HG02885 (cell line): ENCODE measurements at regions not wholly inside any gene's neighbourhood (a gene's known extent, or its start where the extent isn't known, plus 50 kb on each side); places are given as distances from the start of the nearest gene placed in this dataset.

Source experiments
- ATAC-seq: cut with Tn5 transposase; IDR thresholded peaks from one replicate; pipeline ENCODE4 v1.9.1; 2021; ENCODE audit warnings: mild to moderate bottlenecking; ENCODE audit not compliant: unreplicated experiment, poor library complexity

DNA sequence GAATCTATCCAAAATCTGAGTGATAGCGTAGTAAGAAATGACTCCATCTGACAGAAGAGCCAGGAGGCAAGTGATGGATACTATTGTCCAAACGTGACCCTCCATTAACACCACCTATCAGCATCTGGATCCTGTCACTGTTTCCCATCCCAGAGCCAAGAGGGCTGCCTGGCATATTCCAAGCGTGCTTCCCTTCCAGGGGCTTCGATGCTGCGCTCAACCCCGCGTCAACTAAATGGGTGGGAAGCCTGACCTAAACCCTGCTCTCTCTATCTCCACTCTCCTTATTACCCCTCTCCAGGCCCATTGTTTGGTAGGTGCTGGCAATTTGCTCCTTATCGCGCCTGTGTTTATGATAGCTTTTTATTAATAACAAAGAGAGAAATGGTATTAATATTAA is 83.2 kb downstream of the NR2F2 start:
- no peak for ATAC-seq

DNA sequence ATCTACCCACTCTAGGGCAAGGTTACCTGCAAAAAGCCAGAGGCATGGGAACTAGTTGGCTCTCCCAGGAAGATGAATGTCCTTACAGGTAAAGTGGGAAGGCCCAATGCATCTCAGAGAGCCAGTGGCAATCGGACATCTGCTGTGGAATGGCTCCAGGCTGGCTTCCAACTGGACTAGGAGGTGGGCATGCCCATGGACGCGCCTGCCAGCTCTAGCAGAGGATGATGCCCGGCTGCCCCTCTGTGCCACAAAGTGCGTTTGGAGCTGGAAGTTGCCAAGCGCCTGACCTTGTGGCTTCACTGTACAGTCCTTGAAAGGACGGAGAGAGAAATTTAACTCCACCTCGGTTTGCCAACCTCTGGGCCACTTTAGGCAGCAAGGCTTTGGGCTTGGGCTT is 84.4 kb downstream of the NR2F2 start:
- ATAC-seq: no peak

DNA sequence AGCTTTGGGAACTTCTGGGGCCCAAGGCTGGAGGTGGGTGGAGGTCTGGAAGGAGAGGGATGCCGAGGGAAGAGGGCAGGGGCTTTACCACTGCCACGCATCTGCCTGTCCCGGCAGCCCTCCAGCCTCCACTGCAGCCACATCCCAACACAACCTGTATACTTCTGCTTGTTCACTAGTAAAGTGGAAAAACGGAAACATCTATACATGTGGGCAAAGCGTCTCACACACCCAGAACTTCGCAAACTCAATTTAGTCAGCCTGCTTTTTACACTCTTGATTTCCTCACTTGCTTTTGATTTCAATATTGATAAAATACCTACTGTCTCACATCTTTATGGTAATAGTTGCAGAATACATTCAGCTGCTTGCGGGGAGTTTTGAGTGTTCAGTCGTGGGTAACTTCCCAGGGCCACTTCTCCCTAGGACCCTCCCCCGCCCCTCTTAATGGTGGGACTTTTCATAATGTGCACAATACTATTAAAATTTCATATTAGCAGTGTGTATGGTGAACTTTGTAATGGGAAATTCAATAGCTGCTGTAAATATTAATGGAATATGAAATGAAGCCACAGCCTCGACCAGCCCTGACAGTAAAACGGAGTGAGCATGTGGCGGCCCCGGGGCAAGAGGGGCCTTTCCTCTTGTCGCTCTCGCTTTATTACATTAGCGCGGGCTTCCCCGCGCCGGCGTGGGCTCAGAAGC is 85.2 kb downstream of the NR2F2 start:
- no peak for ATAC-seq

DNA sequence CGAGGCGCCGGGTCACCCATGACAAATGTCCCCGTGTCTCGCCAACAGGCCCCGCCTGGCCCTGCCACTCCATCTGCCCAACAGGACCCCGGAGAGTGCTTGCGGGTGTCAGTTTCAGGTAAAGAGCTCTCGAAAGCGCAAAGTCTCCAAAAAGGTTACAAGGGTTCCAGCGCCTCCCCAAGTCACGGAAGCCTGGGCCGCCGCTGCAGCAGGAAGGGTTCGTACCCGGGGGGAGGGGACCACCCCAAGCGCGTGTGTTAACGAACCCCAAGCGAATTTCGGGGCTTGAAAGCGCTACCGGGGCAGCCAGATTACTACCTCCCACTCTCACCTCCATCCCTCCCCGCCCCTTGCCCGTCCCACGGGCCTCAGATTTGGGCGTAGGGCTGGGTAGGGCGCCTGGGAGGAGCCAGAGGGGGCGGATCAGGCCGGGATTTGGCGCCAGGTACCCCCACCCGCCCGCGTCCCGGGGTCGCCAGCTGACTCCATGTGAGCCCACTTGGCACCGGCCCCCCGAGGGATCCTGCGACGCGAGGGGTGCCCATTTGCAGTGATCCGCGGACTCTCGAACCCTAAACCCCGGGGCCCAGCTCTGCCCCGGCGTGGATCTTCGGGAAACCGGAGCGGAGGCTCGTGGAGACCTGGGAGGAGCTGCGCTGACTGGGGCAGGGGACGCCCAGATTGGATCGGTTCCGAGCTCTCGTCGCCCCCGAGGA is 85.9 kb downstream of the NR2F2 start:
- no peak for ATAC-seq

DNA sequence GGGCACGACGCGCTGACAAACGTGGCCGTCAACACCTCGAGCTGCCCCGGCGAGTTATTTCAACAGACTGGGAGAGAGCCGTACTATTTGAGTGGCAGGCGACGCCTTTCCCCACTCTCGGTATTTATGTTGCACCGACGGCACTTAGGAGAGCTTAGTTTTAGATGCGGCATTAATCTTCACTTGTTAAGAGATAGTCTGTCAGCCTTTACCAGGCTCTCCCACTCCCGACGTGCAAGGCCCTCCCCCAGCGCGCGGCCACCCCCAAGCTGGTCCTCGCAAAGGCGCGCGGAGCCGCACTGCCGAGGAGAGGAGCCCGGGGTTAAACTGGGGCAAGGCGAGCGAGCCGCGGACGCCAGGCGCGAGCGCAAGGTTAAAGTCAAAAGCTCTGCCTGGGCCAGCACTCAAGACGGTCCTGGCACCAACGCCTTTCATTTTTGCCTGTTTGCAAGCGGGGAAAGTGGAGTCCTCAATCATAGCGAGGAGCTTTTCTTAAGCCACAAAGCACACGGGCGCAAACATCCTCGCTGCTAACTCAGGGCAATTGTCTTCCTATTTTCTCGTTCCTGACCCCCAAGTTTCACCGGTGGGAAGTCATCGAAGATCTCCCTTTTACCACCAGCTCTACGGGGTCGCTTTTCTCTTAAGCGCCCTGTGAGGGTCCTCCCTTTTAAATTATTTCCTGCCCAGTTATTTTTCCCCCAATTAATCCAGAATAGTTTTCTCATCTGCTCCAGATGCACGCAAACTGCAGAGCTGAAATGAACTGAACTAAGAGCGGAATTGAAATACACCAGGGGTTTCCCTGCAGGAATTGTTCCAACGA is 86.6 kb downstream of the NR2F2 start:
- no peak for ATAC-seq

DNA sequence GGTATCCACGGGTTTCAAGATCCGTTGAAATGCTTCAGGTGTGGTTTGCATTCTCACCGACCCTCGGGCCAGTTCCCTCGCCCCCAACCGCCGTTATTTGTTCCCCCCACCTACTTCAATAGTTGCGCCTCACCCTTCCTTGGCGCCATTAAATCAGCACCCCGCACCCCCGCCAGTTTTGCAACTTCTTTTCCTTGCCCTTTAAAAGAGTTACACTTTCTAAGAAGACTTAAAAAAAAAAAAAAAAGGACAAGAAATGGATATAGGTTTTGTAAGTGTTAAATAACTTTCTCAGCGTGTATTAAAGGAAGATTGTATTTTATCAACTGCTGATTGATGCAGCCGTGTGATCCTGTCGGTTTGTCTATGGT is 87.2 kb downstream of the NR2F2 start:
- no peak for ATAC-seq

DNA sequence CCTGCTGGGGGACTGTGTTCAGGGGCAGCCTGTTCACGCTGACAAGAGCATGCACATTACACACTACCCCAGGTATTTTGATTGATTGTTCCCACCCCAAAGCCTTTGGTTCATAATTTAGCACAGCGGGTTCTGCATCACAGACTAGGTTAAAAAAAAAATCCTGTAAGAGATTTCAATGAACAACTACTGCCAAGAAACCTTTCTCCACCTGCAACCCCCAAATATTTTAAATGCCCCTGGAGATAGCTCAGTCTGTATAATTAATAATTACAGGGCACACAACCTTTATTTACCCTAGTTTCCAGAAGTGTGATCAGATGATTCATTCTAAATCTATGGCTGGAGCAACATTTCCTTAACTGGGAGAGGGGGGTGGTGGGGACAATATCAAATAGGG is 87.6 kb downstream of the NR2F2 start:
- ATAC-seq: no peak

DNA sequence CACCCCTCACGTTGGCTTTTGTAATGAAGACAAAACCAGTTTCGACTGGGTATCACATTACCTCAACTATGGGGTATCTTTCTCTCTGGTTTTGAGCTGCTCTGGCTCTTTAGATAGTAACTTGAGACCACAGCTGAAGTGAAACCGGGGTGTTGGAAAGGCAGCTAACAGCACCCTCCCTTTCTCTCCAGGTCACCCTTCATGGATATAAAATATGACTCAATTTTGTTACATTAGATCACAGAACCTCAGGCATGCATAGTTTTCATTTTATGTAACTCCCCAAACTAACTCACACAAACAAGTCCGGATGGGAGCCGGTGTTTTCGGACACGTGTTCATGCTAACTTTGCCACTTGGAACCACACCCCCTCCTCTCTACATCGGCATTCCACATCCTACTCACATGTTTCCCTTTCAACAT is 90.7 kb downstream of the NR2F2 start:
- no peak for ATAC-seq

DNA sequence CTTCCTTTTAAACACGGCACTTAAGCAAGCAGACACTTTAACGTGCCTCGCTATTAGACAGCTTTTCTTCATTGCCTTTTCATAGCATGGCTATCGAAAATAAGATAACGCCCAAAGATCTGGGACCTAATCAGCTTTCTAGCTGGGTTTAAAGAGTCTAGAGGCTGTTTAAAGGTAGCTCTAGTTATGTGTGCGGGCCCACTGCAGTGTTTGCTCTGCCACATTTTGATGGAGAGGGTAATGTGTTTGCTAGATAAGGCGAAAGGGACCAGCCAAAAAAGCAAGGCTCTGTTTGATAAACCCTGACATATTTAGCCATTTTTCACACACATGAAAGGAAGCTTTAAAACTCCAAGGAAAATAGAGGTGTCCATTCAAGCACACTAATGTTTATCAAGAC is 91.6 kb downstream of the NR2F2 start:
- no peak for ATAC-seq

DNA sequence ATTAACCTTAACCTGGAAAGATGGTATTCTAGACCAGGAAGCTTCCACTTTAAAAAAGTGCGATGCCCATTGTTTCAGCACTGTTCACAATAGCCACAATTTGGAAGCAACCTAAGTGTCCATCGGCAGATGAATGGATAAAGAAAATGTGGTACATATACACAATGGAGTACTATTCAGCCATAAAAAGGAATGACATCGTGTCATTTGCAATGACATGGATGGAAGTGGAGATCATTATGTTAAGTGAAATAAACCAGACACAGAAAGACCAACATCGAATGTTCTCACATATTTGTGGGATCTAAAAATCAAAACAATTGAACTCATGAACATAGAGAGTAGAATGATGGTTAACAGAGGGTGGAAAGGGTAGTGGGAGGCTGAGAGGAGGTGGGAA is 94.2 kb downstream of the NR2F2 start:
- no peak for ATAC-seq

DNA sequence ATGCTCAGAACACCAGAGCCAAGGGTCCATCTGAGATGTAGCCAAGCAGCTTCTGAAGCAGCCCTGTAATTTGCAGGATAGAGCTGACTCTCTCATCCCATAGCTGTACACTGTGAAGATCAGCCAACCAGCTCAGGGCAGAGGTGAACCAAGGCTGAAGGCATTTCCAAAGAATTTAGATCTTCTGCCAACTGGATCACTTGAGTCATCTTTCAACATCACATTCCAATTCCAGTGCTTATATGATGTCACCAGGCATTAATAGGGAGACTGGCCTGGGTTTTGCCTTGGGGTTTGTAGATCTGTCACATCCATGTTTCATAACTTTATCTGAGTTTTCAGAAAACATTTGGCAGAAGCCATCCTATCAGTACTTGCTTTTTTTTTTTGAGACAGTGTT is 98.2 kb downstream of the NR2F2 start:
- no peak for ATAC-seq

DNA sequence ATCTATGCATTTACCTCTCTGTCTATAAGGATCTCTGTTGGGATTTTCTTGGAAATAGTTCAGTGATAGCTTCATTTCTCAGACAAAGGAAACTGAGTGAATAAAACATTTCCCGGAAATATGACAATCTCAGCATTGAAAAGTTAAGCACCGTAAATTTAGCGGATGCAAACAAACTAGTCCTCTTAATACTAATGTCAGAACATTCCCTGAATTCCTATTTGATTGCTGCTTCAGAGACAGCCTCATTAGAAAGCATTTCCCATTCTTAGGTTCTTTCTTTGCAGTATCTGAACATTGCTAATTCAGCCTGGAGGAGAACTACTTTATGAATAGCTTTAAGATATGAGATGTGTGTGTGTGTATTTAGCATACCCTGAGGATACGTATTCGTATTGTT is 101.3 kb downstream of the NR2F2 start:
- ATAC-seq: no peak

DNA sequence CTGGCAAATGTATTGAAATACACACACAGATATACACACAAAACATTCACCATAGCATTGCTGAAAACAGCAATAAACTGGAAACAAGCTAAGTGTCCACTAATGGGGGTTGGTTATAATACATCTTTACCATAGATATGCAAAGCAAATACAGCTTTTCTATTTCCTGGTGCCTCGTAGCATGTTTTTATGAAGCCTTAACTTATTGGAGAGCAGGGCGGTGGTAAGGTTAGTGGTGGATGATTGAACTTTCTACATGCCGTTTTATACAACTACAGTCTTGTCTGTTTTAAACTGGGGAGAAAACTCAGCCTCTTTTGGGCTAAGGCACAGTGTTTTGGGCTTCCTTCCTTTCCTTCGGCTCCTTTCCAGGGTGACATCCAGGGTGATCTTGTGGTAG is 104.5 kb downstream of the NR2F2 start:
- ATAC-seq: no peak

DNA sequence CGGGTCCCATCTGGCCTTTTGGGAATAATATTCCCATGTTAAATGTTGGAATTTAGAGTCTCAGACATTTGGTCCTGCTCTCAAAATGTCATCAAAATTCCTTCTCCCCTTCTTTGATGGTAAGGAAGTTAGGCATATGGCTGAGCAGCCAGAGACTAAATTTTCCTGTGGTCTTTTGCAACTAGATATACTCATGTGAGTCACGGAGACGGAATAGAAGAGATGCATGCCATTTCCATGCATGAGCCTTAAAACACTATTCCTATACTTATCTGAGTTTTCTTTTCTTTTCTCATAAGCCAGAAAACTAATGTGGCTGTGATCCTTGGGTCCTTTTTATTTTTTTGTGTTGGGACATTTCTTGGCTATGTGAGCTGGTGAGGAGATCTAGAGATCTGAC is 105.3 kb downstream of the NR2F2 start:
- no peak for ATAC-seq

DNA sequence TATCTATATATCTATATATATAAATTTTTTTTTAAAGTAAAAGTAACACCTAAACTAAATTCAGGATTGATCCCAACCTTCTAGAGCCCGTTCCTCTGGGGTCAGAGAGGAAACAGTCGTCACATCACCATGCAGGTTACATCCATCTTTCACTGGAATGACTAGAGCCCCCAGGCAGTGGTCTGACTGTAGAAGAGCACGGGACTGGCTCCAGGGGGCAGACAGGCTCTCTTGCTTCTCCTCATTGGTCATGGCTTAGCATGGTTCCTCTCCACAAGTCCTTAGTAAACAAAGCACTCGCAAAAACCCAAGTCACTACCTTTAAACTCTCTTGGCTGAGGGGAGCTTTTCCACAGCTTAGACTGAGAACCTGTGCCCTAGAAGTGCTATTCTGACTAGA is 110.5 kb downstream of the NR2F2 start:
- no peak for ATAC-seq

DNA sequence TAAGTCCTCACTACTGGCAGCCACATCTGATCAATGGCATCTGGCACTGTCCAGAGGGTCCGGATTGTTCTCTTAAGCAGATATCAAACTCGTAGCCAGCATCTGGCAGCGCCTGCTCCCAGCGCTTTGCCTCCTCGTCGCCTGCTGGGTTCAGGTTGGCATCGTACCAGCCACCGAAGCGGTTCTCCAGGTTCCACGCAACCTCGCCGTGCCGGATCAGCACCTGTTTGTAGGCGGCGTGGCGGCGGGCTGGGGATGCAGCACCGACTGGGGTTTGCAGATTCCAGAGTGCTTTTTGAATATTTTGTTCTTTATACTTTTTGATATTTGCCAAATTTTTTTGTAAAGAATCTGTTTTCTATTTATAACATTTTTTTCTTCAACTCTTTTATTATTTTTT is 111.6 kb downstream of the NR2F2 start:
- no peak for ATAC-seq

DNA sequence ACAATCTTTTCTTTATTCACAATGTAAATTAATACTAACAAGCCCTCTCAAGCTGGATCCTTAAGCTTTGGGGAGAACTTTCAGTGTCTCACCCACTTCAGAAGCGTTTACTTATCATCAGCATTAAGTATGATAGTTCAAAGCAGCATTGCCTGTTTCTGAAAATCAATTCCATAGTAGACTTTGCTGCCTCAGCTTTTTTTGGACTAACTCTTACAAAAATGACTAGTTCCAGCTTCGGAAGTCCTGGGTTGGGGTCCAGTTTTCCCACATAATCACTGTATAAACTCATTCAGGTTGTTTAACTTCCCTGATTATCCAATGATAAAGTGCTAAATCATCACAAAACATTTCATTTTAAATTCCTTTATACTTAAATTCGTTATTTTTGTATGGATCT is 114.4 kb downstream of the NR2F2 start:
- ATAC-seq: no peak

DNA sequence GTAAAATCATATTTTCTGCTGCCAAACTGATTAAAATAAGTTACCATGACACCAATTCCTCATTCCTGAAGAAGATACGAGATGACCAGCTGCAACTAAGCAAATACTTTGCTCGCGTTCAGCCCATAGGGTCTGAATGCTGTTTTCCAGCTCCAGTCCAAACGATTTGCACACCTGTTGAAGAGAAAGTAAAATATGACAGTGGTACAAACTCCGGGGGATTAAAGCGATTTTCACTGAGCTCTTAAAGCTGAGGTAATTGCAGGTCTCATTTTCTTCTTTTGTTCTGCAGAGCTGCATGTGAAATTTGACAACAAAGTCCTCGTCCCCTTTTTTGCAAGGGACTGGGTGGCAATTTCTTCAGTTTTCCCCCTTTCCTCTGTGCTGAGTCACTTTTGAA is 118.4 kb downstream of the NR2F2 start:
- no peak for ATAC-seq

DNA sequence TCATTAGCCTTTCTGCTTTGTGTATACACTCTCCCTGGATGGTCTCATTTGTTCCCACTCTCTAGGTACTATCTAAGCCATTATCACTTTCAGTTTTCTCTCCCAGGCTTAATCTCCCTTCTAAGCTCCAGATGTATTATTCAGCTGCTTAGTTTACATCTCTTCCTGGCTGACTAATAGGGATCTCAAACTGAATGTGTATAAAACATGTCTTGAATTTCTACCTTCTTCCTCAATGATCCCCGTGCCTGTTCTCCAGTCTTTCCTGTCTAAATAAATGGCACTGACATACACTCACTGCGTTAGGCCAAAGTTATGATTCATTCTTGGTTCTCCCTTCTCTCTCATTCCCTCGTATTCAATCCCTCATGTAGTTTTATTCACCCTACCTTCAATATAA is 127.3 kb downstream of the NR2F2 start:
- ATAC-seq: no peak

DNA sequence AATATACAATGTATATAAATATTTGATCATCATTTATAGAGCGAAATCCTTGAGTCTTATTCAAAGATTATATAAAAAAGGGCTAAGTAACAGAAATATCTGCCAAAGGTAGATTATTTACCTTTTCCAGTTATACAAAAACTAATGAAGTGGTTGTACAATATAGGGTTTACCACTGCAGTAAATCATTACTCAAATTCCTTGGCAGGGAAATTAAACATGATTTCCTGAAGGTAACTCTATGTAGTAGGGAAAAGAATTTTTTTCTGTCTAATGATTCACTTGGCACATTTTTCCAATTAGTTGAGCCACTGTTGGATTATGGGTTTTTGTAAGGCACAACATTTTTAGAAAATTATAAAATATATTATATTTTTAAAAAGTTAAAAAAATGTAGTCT is 129.6 kb downstream of the NR2F2 start:
- ATAC-seq: no peak
